SKM-1 (cell line): ENCODE measurements at regions not wholly inside any gene's neighbourhood (a gene's known extent, or its start where the extent isn't known, plus 50 kb on each side); places are given as distances from the start of the nearest gene placed in this dataset.
A peak's percentile ranks its signal among the peaks of the same experiment; 100 is the strongest.
"Not testable (repeated sequence)": the region's sequence is repeated elsewhere in the genome, so short reads cannot be mapped to it uniquely, and the experiment has no call there.

Experiments
- DNase-seq: peaks from one replicate; lab custom pipeline; 2025; ENCODE audit not compliant: unreplicated experiment; lab: John Stamatoyannopoulos, UW

GRCh38 chr13:54004026-54004699 is 975.5 kb downstream of the OLFM4 start:
- DNase-seq = peak; percentile 91

GRCh38 chr13:54016542-54016941 is 987.9 kb downstream of the OLFM4 start:
- DNase-seq = no peak

DNA sequence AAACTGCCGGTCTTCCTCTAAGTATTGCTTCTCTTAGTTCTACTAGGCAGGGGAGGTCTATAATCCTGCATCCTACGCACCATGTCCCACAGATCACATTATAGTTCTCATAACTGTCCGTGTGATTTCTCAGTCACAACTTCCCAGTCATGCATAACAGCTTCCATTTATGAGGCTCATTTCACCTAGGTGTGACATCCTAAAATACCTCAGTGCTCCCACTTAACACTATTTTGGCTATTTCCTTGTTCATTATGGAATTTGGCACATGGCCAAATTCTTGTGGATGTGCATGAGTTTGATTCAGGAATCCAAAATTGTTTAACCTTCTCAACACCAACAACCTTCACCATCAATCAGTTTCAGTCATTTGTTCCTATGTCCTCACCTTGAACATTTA is 989.9 kb downstream of the OLFM4 start:
- DNase-seq = no peak

DNA sequence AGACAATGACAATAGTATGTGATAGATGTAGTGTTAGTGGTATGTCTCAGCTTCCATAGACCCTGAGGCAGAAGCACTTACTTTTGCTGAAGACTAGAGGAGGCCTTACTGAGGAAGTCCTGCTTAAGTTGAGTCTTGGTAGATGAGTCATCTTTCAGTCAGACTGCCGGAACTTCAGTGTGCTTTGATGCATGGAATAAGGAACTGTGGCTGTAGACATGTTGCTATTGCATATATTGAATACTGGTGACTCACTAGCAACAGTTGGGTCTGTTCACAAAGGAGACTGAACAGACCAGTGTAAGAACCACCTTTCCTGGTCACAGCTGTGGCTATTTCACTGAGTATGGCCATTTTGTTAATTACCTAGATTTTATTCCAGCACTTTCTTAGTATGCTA is 1000.6 kb downstream of the OLFM4 start:
- DNase-seq = peak; percentile 99

GRCh38 chr13:54029720-54030119 is 1001.1 kb downstream of the OLFM4 start:
- DNase-seq = peak; percentile 42

DNA sequence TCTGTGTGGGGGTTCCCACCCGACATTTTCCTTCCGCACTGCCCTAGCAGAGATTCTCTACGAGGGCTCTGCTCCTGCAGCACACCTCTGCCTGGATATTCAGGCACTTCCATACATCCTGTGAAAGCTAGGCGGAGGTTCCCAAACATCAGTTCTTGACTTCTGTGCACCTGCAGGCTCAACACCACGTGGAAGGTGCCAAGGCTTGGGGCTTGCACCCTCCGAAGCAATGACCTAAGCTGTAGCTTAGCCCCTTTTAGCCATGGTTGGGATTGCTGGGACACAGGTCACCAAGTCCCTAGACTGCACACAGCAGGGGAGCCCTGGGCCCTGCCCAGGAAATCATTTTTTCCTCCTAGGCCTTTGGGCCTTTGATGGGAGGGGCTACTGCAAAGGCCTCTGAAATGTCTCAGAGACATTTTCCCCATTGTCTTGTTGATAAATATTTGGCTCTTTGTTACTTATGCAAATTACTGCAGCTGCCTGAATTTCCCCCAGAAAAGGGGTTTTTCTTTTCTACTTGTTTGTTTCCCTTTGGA is 1004.8 kb downstream of the OLFM4 start:
- DNase-seq = no peak

- no peak for DNase-seq
These were observed 1005.4 kb downstream of the OLFM4 start for GRCh38 chr13:54034047-54034446.

DNA sequence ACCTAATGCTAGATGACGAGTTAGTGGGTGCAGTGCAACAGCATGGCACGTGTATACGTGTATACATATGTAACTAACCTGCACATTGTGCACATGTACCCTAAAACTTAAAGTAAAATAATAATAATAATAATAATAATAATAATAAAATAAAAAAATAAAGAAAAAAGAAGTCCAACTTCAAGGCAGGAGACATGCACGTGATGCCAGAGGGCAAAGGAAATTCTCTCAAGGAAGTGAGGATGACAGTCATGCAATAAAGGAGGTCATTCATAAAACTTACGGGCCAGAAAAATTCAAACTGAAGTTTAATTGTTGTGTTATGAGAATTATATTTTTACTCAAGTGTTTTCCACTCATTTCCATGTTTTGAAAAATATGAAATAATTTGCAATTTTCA is 1028.8 kb downstream of the OLFM4 start:
- not testable (repeated sequence) for DNase-seq

DNA sequence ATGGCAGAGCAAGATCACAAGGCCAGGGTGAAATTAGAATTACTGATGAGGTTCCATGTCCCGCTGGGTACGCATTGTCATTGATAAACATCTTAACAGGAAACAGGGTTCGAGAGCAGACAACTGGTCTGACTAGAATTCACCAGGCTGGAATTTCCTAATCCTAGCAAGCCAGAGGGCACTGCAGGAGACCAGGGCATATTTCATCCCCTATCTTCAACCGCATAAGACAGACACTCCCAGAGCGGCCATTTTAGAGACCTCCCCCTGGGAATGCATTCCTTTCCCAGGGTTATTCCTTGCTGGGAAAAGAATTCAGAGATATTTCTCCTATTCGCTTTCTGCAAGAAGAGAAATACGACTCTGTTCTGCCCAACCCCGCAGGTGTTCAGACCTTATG is 1041.3 kb downstream of the OLFM4 start:
- not testable (repeated sequence) for DNase-seq

DNA sequence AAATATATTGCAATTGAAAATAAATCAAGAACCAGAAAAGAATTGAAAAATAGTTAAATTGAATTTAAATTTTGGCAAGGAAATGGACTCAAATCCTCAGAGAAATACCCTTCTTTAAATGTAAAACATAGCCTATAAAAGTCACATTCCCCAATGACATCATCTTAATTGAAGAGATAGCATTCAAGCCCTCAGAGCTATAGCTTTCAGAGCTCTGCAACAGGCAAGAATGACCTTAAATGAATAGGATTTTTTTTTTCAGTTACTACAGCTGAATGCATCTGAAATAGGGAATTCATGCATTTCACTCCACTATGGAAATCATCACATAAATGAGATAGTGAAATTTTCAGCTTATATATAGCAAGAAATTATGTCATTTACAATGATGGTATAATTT is 1049.0 kb downstream of the OLFM4 start:
- DNase-seq = no peak

GRCh38 chr13:54078271-54078870 is 1049.8 kb downstream of the OLFM4 start:
- DNase-seq = no peak

- DNase-seq = not testable (repeated sequence)
These were observed 1053.7 kb downstream of the OLFM4 start for GRCh38 chr13:54082309-54082708.

DNA sequence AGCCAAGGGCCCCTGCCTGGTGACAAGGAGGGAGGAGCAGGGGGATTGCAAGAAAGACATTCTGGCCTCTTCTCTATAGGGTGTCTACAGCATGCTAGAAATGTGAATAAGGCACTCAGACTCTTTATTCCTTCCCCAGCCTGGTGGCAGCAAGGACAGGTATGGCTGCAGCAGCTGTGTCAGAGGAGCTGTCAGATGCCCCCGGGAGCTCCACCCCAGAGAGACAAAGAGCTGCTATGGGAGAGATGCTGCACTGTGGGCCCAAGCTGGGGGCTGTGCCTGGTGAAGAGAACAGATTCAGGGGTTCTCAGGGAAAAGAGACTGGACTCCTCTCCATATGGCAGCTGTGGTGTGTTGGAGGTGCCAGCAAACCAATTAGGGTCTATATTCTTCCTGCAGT is 1063.3 kb downstream of the OLFM4 start:
- DNase-seq = no peak

DNA sequence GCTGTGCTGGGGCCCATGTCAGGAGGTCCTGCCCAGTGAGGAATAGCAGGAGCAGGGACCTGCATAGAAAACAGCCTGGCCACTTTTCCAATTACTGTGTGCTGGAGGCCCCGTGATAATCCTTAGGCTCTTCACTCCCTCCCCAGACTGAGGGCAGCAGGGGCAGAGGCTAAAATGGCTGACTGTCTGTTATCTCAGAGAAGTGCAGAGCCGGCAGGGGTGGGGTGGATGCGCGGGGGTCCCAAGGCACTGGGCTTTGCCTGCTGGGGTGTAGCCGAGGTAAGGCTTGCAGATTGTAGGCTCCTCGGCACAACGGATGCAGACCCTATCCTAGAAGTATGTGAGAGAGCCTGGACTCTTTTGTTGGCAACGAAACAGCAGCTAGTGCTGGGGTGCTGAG is 1064.1 kb downstream of the OLFM4 start:
- no peak for DNase-seq

- no peak for DNase-seq
These were observed 1082.0 kb downstream of the OLFM4 start for GRCh38 chr13:54110597-54110996.

DNA sequence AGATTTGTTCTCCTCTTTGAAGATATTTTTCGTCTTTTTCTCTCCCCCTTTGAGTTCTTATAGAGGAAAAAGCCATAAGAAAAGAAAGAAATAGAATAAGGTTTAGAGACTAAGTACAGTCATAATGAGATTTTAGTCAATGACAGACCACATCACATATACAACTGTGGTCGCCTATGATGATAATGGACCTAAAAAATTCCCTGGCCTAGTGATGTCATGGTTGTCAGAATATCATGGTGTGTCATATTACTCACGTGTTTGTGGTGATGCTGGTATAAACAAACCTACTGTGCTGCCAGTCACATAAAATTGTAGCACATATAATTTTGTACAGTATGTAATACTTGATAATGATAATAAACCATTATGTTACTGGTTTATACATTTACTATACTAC is 1096.1 kb downstream of the OLFM4 start:
- DNase-seq = no peak

- not testable (repeated sequence) for DNase-seq
These were observed 1102.3 kb downstream of the OLFM4 start for GRCh38 chr13:54130931-54131330.

GRCh38 chr13:54131433-54131832 is 1102.8 kb downstream of the OLFM4 start:
- not testable (repeated sequence) for DNase-seq

DNA sequence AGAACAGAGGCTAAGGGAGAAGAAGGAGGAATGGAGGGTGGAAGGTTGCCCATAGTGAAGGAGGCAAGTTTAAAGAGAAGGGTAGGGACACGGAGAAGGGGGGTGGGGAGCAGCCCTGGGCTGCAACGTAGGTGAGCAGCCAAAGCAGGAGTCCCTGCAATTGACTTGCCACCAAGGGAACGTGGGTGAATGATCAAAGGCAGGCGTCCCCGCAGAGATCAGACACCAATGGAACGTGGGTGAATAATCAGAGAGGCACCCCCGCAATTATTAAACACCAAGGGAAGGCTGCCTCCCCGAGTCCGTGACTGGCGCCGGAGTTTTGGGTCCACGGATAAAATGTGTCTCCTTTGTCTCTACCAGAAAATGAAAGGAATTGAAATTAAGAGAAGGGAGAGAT is 1103.5 kb downstream of the OLFM4 start:
- not testable (repeated sequence) for DNase-seq

DNA sequence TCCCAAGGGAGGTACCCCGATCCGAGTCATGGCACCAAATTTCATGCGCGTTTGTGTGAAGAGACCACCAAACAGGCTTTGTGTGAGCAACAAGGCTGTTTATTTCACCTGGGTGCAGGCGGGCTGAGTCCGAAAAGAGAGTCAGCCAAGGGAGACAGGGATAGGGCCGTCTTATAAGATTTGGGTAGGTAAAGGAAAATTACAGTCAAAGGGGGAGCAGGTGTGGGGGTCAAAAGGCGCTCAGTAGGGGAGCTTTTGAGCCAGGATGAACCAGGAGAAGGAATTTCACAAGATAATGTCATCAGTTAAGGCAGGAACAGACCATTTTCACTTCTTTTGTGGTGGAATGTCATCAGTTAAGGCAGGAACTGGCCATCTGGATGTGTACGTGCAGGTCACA is 1104.1 kb downstream of the OLFM4 start:
- DNase-seq = not testable (repeated sequence)

GRCh38 chr13:54133746-54134145 is 1105.1 kb downstream of the OLFM4 start:
- no peak for DNase-seq

DNA sequence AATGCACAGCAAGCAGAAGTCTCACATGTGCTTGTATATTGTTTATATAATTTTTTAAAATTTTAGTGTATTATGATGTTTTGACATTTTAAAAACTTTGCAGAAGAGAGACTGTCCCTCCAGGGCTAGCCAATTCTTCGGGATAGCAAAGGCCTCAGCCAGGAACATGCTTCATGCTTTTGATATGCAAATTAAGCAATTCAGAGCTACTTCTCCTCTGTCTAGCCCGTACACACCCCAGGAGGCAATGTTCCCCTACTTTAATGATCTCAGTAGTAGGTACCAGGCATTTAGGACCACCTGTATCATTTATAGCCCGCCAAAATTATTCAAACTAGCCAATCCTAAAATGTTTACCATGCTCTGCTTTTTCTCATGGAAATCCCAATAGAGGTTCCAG is 1116.2 kb downstream of the OLFM4 start:
- DNase-seq = no peak

DNA sequence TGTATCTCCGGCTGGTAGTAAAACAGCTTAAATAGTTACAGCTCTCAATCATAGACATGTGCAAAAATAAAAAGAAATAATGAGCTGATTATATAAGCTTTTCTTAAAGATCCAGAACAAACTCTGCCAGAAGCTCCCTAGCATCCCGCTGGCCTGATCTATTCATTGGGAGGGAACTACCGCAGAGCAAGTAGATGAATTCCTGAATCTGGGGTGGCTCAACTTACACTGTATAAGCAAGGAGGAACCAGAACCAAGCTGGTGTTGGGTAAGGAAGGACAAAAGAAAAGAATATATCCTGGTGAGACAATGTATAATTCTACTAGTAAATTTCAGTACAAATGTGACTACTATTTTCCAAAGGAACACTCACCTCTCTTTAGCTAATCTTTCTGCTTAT is 1122.2 kb downstream of the OLFM4 start:
- no peak for DNase-seq
